HG02571 (cell line): ENCODE measurements at regions not wholly inside any gene's neighbourhood (a gene's known extent, or its start where the extent isn't known, plus 50 kb on each side); places are given as distances from the start of the nearest gene placed in this dataset.

Source experiments
- ATAC-seq: cut with Tn5 transposase; IDR thresholded peaks from one replicate; pipeline ENCODE4 v1.9.1; 2021; ENCODE audit warnings: mild to moderate bottlenecking, moderate library complexity; ENCODE audit not compliant: unreplicated experiment

GRCh38 chr15:31953478-31953877, 76.8 kb upstream of the CHRNA7 start:
- no peak for ATAC-seq

- no peak for ATAC-seq
These were observed 75.7 kb upstream of the CHRNA7 start for GRCh38 chr15:31954374-31955172.

GRCh38 chr15:31955734-31956133, 74.6 kb upstream of the CHRNA7 start:
- no peak for ATAC-seq

GRCh38 chr15:31957581-31957980, 72.7 kb upstream of the CHRNA7 start:
- ATAC-seq = no peak

GRCh38 chr15:31964586-31965307, 65.6 kb upstream of the CHRNA7 start:
- ATAC-seq = no peak

GRCh38 chr15:31970007-31970406, 60.3 kb upstream of the CHRNA7 start:
- no peak for ATAC-seq

GRCh38 chr15:31973197-31973596, 57.1 kb upstream of the CHRNA7 start:
- no peak for ATAC-seq

- no peak for ATAC-seq
These were observed 56.0 kb upstream of the CHRNA7 start for GRCh38 chr15:31974154-31974794.

- ATAC-seq = no peak
These were observed 55.2 kb upstream of the CHRNA7 start for GRCh38 chr15:31974855-31975829.

GRCh38 chr15:31975830-31976229, 54.5 kb upstream of the CHRNA7 start:
- no peak for ATAC-seq

- no peak for ATAC-seq
These were observed 53.2 kb upstream of the CHRNA7 start for GRCh38 chr15:31977138-31977537.

GRCh38 chr15:31977812-31978661, 52.3 kb upstream of the CHRNA7 start:
- peak; percentile 56 for ATAC-seq
